Neural progenitor cell (in vitro differentiated cells): ENCODE measurements at regions not wholly inside any gene's neighbourhood (a gene's known extent, or its start where the extent isn't known, plus 50 kb on each side); places are given as distances from the start of the nearest gene placed in this dataset. TPM values are rescaled to one million over a fixed set of nuclear protein-coding genes. Genes with fewer than 3 reads are reported as not detected.
A peak's percentile ranks its signal among the peaks of the same experiment; 100 is the strongest.

Experiments used
- DNase-seq: peaks from one replicate; pipeline ENCODE4 v3.0.0-alpha.2; 2016; ENCODE audit warnings: low spot score
- H2AFZ ChIP-seq: fragments of 200-600 bp; sonication (generic); replicated peaks from 2 replicates; pipeline ENCODE4 v1.6.1; 2016; ENCODE audit warnings: antibody characterized with exemption
- H3F3A ChIP-seq: fragments of 200-600 bp; sonication (generic); 2 replicates; pipeline ENCODE4 v1.6.1; 2016; ENCODE audit warnings: antibody characterized with exemption, low read depth
- H3K27ac ChIP-seq: fragments of 200-600 bp; sonication (generic); 2 replicates; pipeline ENCODE4 v1.5.1; 2016; ENCODE audit warnings: mild to moderate bottlenecking
- H3K27me3 ChIP-seq: fragments of 200-600 bp; sonication (generic); 2 replicates; pipeline ENCODE4 v1.6.1; 2016; ENCODE audit warnings: mild to moderate bottlenecking, moderate library complexity
- H3K36me3 ChIP-seq: fragments of 200-600 bp; sonication (generic); 2 replicates; pipeline ENCODE4 v1.5.1; 2016
- H3K4me1 ChIP-seq: fragments of 200-600 bp; sonication (generic); 2 replicates; pipeline ENCODE4 v1.6.1; 2016; ENCODE audit warnings: mixed run types
- H3K4me2 ChIP-seq: fragments of 200-600 bp; sonication (generic); 2 replicates; pipeline ENCODE4 v1.6.1; 2016
- H3K4me3 ChIP-seq: fragments of 200-600 bp; sonication (generic); 2 replicates; pipeline ENCODE4 v1.5.1; 2016
- H3K79me2 ChIP-seq: fragments of 200-600 bp; sonication (generic); 2 replicates; pipeline ENCODE4 v1.6.1; 2016; ENCODE audit warnings: low read depth
- H3K9ac ChIP-seq: fragments of 200-600 bp; sonication (generic); 2 replicates; pipeline ENCODE4 v1.6.1; 2016
- H3K9me3 ChIP-seq: fragments of 200-600 bp; sonication (generic); 2 replicates; pipeline ENCODE4 v1.5.1; 2016; ENCODE audit warnings: low read depth
- H4K20me1 ChIP-seq: fragments of 200-600 bp; sonication (generic); 2 replicates; pipeline ENCODE4 v1.6.1; 2016; ENCODE audit warnings: low read depth
- H3K27ac Mint-ChIP-seq: 3 replicates; pipeline ENCODE4 v1.8.0; 2021; ENCODE audit warnings: mixed read lengths
- H3K27me3 Mint-ChIP-seq: 2 replicates; pipeline ENCODE4 v1.8.0; 2022; ENCODE audit warnings: low read depth, mild to moderate bottlenecking, inconsistent platforms, moderate library complexity, mixed read lengths; ENCODE audit not compliant: insufficient read depth
- H3K36me3 Mint-ChIP-seq: 3 replicates; pipeline ENCODE4 v1.8.0; 2021; ENCODE audit warnings: mixed read lengths
- H3K4me1 Mint-ChIP-seq: 3 replicates; pipeline ENCODE4 v1.8.0; 2021; ENCODE audit warnings: mixed read lengths
- H3K4me3 Mint-ChIP-seq: 3 replicates; pipeline ENCODE4 v1.8.0; 2021; ENCODE audit warnings: mild to moderate bottlenecking, moderate library complexity, mixed read lengths
- H3K9me3 Mint-ChIP-seq: 3 replicates; pipeline ENCODE4 v1.8.0; 2020; ENCODE audit warnings: mixed read lengths
- EZH2 ChIP-seq: fragments of 200-600 bp; sonication (generic); IDR thresholded peaks from 2 replicates; pipeline ENCODE4 v1.6.1; 2017; ENCODE audit warnings: antibody characterized with exemption, mild to moderate bottlenecking, moderate library complexity
- EZH2phosphoT487 ChIP-seq: fragments of 200-600 bp; sonication (generic); IDR thresholded peaks from 2 replicates; pipeline ENCODE4 v1.6.1; 2017; ENCODE audit warnings: antibody characterized with exemption
- small RNA-seq: library from RNA; depleted of rRNA; stranded (forward); fragments of <200 nt; gene quantifications from one replicate; pipeline ENCODE3, GENCODE V24; 2015
- TF ChIP-seq, protein P1 (sequence below): fragments of 200-600 bp; sonication (generic); IDR thresholded peaks from 2 replicates; pipeline ENCODE4 v1.5.1; 2017; ENCODE audit warnings: antibody characterized with exemption, mild to moderate bottlenecking

DNA sequence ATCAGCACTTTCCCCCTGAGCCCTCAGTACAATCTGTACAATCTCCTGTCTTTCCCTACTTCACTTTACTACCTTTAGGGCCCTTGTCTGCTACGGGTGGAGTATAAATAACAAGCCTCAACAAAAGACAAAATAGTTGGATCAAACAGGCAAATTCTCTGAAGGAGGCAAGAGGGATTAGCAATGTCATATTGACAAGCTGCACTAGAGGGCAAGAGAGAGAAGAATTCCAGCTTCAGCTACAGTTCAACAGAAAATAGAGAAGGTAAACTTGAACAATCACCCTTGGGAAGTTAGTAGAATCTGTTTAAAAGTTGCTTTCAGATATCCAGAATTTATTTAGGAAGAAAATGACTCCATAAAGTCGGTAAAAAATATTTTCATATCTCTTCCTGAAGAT lies 68.4 kb upstream of the IZUMO3 start:
- Mint-ChIP-seq H3K36me3 (no peaks in the 10 kb centered on the region), H3K27ac (no peak overlapping the region), H3K27me3 (no peaks in the 10 kb centered on the region), H3K4me1 (peaks cover 3% of the 10 kb centered on the region), H3K9me3 (no peaks in the 10 kb centered on the region), H3K4me3 (no peak overlapping the region)
- H3K4me2 ChIP-seq, result no peak overlapping the region
- no peak overlapping the region for H3K27ac ChIP-seq
- no peak overlapping the region for H3K9ac ChIP-seq
- H3K79me2 ChIP-seq, result no peaks in the 10 kb centered on the region
- peak overlapping the region; percentile 45 for H2AFZ ChIP-seq
- H4K20me1 ChIP-seq, result no peaks in the 10 kb centered on the region
- H3K36me3 ChIP-seq, result no peaks in the 10 kb centered on the region
- H3K4me3 ChIP-seq, result no peak overlapping the region
- no peaks in the 10 kb centered on the region for H3F3A ChIP-seq
- DNase-seq, result peak; percentile 57
- no peaks in the 10 kb centered on the region for H3K27me3 ChIP-seq
- no peaks in the 10 kb centered on the region for H3K9me3 ChIP-seq
- TF ChIP-seq EZH2phosphoT487 (no peak), EZH2 (no peak)
- TF ChIP-seq, protein P1, sequence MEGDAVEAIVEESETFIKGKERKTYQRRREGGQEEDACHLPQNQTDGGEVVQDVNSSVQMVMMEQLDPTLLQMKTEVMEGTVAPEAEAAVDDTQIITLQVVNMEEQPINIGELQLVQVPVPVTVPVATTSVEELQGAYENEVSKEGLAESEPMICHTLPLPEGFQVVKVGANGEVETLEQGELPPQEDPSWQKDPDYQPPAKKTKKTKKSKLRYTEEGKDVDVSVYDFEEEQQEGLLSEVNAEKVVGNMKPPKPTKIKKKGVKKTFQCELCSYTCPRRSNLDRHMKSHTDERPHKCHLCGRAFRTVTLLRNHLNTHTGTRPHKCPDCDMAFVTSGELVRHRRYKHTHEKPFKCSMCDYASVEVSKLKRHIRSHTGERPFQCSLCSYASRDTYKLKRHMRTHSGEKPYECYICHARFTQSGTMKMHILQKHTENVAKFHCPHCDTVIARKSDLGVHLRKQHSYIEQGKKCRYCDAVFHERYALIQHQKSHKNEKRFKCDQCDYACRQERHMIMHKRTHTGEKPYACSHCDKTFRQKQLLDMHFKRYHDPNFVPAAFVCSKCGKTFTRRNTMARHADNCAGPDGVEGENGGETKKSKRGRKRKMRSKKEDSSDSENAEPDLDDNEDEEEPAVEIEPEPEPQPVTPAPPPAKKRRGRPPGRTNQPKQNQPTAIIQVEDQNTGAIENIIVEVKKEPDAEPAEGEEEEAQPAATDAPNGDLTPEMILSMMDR, result peak; percentile 60
- no peaks in the 10 kb centered on the region for H3K4me1 ChIP-seq

DNA sequence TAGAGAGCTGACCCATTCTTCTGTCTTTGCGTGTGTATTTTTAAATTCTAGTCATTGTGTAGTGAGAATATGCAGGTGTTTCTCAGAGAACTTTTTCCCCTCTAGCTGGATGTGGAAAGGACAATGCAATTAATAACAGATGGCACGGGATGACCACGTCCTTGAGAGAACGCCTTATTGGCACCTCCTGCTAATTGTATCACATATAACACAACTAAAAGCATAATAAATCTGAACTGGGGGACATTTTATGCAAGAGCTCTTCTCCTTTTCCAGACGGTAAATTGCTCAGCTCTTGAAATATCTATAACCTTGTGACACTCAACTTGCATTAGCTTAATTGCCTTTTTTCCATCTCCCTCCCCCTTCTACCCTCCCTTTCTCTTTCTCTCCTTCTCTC lies 62.9 kb upstream of the IZUMO3 start:
- no peaks in the 10 kb centered on the region for H3K79me2 ChIP-seq
- DNase-seq, result no peak
- peaks cover 4% of the 10 kb centered on the region for H3K4me1 ChIP-seq
- Mint-ChIP-seq H3K27me3 (no peaks in the 10 kb centered on the region), H3K36me3 (no peaks in the 10 kb centered on the region), H3K4me1 (no peaks in the 10 kb centered on the region), H3K4me3 (no peak overlapping the region), H3K27ac (no peak overlapping the region), H3K9me3 (no peaks in the 10 kb centered on the region)
- TF ChIP-seq, protein P1, result no peak
- TF ChIP-seq EZH2phosphoT487 (no peak), EZH2 (no peak)
- no peak overlapping the region for H3K4me3 ChIP-seq
- H3F3A ChIP-seq, result no peaks in the 10 kb centered on the region
- H2AFZ ChIP-seq, result no peak overlapping the region
- no peaks in the 10 kb centered on the region for H4K20me1 ChIP-seq
- no peaks in the 10 kb centered on the region for H3K9me3 ChIP-seq
- no peak overlapping the region for H3K4me2 ChIP-seq
- no peak overlapping the region for H3K27ac ChIP-seq
- H3K36me3 ChIP-seq, result no peaks in the 10 kb centered on the region
- H3K27me3 ChIP-seq, result no peaks in the 10 kb centered on the region
- H3K9ac ChIP-seq, result no peak overlapping the region

DNA sequence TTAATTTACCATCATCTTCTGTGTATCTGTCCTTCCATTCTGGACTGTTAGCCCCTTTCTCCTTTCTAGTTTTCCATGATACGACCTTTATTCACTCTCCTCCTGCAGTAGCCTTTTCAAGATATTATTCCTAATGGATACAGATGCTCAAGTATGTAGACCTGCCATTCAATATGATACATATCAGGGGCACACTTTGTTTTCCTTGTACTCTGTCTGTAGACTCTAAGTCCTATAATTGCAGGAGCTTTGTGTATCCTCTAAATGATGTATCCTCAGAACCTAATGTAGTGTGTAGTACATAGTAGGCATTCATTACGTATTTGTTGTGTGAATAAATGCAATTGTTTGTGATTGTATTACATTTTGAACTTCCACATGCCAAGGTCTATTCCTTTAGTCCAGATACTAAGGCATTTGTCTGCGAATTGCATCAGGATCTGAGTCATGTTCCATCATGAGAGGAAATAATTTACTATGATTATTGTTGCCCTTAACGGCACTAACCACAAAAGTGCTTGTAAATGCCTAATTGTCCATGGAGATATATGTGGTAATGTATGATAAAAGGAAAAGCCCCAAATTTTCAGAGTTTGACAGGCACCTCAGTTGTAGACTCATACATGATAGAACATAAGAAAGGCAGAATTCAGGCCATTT lies 57.1 kb upstream of the IZUMO3 start:
- peaks cover 4% of the 10 kb centered on the region for H3K4me1 ChIP-seq
- no peaks in the 10 kb centered on the region for H3K79me2 ChIP-seq
- Mint-ChIP-seq H3K36me3 (no peaks in the 10 kb centered on the region), H3K4me3 (no peak overlapping the region), H3K4me1 (no peaks in the 10 kb centered on the region), H3K27me3 (no peaks in the 10 kb centered on the region), H3K27ac (no peak overlapping the region), H3K9me3 (no peaks in the 10 kb centered on the region)
- TF ChIP-seq, protein P1, result no peak
- TF ChIP-seq EZH2 (no peak), EZH2phosphoT487 (no peak)
- no peak overlapping the region for H3K4me2 ChIP-seq
- no peaks in the 10 kb centered on the region for H3K36me3 ChIP-seq
- H2AFZ ChIP-seq, result no peak overlapping the region
- no peaks in the 10 kb centered on the region for H3F3A ChIP-seq
- no peak overlapping the region for H3K4me3 ChIP-seq
- no peaks in the 10 kb centered on the region for H3K27me3 ChIP-seq
- no peak for DNase-seq
- H3K27ac ChIP-seq, result no peak overlapping the region
- H4K20me1 ChIP-seq, result no peaks in the 10 kb centered on the region
- H3K9ac ChIP-seq, result no peak overlapping the region
- no peaks in the 10 kb centered on the region for H3K9me3 ChIP-seq

Small RNA genes lying in the stretch of these regions (small RNA-seq; reads per million reads assigned to genes)
- gene RMRPP5, result not detected
